HG03135 (cell line): ENCODE measurements at regions not wholly inside any gene's neighbourhood (a gene's known extent, or its start where the extent isn't known, plus 50 kb on each side); places are given as distances from the start of the nearest gene placed in this dataset.

Experiments
- ATAC-seq: cut with Tn5 transposase; IDR thresholded peaks from one replicate; pipeline ENCODE4 v1.9.1; 2021; ENCODE audit warnings: mild to moderate bottlenecking, moderate library complexity; ENCODE audit not compliant: unreplicated experiment

DNA sequence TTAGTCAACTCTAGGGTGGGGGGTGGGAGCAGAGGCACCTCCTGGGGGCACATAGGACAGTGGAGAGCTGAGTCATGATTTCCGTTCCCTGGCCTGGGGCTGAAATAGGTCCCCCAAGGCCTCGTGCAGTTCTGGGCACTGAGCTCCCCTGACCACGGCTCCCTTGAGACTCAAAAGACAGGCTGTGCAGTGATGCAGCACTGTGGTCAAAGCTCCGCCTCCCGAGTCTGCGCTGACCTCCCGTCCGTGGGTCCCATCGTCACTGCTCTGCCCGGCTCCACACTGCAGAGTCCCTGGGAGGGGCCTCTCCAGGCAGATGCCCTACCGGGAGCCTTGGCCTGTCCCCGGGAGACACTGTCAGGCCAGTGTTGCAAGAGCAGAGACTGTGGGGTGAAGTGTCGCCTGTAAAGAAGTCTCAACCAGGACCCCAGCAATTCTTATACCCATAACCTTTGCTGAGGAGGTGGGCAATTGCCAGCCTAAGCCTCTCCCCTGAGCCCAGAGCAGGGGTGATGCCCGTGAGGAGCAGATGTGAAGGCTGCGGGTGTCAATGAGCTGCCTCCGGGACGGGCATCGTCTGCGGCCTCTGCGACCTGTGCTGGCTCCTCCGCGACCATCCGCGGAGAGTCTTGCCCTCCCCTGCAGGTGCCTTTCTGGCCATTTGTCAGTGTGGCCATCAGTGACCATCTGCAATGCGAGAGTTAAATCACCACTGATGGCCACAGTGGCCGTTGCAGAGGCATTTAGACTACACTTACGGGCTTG, 877.3 kb downstream of the BRD1 start:
- no peak for ATAC-seq

GRCh38 chr22:48949375-48950149, 878.1 kb downstream of the BRD1 start:
- ATAC-seq, result no peak

GRCh38 chr22:48948575-48949170, 879.0 kb downstream of the BRD1 start:
- no peak for ATAC-seq

GRCh38 chr22:48947636-48948035, 880.0 kb downstream of the BRD1 start:
- ATAC-seq, result no peak

GRCh38 chr22:48945621-48946458, 881.8 kb downstream of the BRD1 start:
- ATAC-seq, result no peak

GRCh38 chr22:48944751-48945620, 882.7 kb downstream of the BRD1 start:
- no peak for ATAC-seq

- ATAC-seq, result no peak
Measured at GRCh38 chr22:48944433-48944750, 883.3 kb downstream of the BRD1 start.

DNA sequence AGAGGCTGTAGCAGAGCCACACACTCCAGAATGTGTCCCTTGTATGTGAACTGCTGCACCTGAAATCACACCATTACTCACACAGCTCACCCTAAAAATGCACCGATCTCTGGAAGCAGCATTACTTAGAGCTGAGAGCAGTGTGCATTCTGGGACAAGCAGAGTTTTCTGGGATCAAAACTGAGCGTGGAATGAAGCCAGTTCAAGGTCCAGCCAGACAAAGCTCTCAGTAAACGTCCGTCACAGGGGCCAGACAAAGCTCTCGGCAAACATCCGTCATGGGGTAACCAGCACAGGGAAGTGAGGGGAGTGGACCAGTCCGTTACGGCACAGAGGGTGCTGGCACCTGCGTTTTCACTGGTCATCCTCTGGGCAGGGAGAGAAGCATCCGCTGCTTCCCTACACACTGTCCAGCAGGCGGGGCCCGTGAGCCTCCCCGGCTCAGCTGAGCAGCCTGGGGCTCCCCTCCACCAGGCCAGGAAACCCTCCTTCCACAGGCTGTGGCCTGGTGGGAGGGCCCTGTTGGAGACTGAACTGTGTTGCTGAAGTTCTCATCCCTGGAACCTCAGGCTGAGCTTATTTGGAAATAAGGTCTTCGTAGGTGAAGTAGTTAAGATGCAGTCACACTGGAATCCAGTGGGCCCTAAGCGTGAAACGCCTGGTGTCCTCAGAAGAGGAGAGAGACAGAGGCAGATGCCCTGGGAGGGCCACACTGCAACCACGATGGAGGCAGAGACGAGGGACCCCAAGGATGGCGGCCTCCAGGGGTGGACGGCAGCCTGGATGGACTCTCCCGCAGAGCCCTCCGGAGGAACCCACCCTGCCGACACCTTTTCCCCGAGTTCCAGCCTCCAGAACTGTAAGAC, 883.9 kb downstream of the BRD1 start:
- no peak for ATAC-seq

DNA sequence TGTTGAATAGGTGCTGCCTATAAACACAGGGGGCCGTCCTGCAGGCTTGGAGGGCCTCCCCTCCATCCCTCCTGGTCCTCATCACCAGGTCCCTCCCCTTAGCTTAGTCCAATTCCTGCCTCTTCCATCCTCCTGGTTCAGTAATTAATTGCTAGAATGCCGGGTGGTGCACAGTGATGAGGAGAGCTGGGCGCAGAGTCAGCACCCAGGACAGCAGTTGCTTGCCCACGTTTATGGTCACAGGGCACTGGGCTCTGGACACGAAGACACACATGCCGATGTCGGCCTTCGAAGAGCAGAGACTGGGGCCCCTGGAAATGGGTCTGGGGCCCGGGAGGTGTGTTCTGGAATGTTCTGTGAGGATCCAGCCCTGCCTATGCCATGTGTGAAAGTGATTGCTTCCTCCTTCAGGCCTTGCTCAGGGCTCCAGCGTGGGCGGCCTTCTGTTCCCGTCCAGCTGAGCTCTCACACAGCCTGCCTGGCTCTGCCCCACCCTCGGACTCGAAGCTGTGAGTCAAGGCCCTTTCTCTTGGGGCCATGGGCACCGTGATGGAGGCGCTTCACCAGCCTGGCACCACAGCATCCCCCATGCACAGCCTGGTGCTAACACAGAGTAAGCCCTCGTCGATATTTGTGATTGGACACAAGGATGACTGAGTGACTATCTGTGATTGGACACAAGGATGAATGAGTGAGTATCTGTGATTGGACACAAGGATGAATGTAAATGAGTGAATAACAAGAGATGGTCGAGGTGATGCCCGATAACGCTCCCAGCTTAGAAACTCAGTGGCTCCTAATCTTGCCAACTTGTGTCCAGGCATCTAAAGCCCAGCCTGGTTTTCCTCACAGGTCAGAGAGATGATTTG, 884.7 kb downstream of the BRD1 start:
- ATAC-seq, result no peak

DNA sequence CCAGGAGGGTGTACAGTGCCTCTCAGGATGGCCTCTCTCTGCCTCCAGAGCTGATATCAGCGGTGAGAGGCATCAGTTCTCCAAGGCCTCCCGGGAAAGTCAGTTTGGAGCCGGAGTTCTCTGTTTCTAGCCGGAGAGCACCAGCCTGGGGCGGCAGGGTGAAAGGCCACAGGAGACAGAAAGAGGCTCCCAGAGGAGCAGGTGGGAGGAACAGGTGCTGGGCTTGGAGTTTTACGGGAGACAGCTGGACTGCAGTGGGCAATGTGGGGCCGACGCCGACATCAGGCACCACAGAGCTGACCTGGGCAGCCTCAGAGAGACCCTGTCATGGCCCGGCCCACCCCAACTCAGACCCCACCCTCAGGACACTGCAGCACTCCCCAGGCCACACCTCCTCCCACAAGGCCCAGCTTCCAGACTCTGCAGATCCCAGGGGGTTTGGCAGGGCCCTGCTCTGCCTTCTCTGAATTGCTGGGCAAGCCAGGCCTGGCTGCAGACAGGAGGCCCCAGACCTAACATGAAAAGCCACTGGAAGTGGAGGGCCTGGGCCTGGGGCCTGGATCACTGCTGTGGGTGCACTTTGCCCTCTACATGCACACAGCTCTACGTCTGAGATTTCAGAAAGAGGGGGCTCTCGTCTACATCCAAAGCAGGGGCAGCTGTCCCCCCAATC, 885.6 kb downstream of the BRD1 start:
- no peak for ATAC-seq

GRCh38 chr22:48941033-48941902, 886.4 kb downstream of the BRD1 start:
- no peak for ATAC-seq

DNA sequence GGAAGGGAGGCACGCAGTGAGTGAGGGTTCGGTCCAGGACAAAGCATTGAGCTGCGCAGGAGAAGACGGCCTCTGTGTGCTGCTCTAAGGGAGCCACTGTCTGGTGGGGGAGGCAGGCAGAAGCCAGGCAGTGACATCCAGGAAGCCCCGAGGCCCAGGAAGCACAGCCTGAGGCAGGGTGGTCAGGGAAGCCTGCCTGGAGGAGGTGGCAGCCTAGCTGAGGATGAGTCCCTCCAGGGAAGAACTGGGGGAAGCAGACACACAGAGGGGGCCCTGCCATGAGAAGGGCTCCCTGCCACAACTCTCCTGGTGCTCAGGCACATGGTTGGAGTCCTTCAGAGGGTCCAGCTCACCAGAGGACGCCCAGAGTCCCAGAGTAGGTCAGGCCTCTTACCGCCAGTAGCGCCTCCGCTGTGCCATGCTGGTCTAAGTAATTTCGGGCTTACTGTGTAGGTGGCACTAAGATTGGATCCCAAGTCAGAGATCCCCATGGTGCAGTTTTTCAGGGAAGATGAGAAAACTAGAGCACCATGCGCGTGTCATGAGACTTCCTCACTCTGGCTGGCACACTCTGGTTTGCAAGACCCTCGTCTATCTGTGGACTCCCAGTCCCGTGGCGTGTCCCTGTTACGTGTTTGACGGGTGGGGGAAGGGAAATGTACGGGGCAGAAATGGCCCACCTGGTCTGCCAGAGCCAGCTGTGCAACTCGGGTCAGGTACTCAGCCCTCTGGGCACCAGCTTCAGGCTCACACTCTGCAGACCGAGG, 887.2 kb downstream of the BRD1 start:
- no peak for ATAC-seq

GRCh38 chr22:48939441-48940265, 888.0 kb downstream of the BRD1 start:
- ATAC-seq, result no peak

GRCh38 chr22:48938741-48939140, 888.9 kb downstream of the BRD1 start:
- ATAC-seq, result no peak

DNA sequence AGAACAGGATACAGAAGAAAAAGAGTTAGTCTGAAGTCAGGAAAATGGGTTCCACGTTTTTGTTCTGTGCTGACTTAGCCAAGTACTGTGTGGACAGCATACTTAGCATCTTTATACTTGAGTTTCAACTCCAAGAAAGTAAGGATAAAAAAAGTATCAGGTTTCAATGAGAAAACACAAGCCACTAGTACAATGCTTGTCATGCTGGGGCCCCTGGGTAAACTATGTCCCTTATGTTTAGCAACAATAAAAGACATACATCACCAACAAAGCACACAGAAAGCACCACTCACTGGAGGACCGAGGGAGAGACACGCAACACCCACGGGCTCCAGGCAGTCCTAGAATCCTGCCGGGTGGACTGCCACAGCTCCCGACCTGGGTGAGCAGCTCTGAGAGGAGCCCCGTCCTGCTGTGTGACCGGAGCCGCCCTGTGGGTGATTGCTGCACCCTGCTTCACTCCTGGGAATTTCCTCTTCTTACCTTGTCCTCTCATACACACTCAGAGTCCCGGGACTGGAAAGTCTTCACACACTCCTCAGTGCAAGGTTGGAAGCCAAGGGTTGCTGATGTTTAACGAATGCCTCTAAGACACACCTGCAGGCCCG, 890.5 kb downstream of the BRD1 start:
- no peak for ATAC-seq
